Fibroblast of skin of scalp (primary cell): ENCODE measurements at regions not wholly inside any gene's neighbourhood (a gene's known extent, or its start where the extent isn't known, plus 50 kb on each side); places are given as distances from the start of the nearest gene placed in this dataset.
A peak's percentile ranks its signal among the peaks of the same experiment; 100 is the strongest.

Experiments used
- DNase-seq: peaks from one replicate; pipeline ENCODE4 v3.0.0-alpha.2; 2013

DNA sequence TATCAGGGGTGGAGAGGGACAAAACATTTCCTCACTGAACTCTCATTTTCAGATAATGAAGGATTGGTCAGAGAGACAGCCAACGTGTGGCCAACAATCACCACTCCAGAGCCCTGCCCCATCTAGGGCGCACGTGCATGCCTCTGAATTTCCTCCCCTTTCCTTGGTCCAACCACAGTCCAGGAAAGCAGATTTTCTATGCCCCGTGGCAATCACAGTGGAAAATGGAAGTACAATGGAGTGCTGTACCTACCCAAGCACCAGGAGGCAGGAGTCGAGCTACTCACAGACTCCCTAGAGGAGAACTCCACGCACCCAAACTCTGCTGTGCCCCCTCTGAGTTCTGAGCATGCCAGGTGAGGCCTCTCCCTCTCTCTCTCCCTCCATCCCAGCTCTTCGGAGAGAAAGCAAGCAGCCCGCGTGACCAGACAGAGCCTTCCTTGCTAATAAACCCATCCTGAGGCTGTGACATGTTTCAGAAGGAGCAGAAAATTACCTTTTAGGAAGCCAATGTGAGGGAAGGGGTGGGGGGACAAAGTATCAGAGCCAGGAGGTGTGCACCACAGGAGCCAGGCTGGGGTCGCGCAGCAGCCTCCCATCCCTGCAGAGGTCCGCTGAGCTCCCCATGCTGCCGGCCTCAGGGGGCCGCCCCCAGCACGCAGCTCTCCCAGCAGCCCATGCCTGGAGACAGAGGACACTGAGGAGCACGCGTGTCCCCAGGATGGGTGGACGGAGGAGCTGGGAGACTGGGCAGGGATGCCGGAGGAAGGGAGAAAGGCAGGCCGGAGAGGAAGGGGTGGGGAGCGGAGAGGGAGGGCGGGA is 73.4 kb downstream of the PITPNM2 start:
- DNase-seq, result no peak

DNA sequence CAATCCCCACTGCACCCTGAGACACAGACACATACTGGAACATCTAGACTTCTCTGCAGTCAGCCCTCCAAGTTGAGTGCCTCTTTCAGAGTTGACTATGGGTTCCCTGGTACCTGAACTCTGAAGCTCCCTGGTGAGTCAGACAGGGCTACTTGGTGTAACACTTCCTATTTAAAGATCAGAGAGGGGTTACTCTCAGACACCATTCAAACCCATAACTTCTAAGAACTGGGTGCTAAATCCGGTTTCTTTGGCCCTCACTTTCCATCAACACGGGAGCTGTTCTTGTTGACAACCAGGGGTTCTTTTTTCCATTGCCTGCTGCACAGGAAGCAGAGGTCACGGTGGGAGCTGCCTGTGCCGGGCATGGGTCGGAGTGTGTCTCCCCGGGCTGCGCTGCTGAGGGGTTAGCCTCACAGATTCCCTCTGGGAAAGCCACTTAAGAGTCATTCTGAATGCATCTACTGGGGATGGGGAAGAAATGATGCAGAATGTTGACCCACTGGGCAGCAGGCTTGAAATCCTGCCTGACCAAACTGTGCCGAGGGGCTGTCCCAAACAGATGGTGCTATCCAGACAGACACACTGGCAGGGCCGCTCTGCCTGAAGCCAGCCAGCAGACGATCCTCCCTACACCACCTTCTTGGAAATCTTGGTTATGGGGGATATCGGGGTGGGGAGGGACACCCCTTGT is 74.1 kb downstream of the PITPNM2 start:
- no peak for DNase-seq

DNA sequence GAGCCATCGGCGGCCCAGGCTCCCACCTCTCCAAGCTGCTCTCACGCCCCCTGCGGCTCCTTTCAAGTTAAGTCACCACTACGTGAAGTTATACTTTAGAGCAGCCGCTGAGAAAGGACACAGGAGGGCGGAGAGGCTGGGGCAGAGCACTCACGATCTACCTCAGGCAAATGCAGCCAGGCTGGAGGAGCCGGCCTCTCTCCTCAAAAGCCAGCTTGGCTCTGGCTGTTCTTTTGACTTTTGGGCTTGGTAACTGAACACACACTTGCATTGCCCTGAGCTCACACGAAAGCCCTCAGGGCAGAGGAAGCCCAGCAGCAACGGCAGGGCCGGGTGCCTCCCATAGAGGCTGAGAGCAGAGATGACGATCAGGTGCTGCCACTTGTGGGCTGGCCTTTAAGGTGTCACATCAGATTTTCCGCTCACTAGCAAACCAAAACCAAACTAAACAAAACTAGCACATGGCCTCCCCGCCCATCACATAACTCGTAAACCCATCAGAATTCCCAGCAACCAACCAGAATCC is 75.2 kb downstream of the PITPNM2 start:
- peak; percentile 32 for DNase-seq

DNA sequence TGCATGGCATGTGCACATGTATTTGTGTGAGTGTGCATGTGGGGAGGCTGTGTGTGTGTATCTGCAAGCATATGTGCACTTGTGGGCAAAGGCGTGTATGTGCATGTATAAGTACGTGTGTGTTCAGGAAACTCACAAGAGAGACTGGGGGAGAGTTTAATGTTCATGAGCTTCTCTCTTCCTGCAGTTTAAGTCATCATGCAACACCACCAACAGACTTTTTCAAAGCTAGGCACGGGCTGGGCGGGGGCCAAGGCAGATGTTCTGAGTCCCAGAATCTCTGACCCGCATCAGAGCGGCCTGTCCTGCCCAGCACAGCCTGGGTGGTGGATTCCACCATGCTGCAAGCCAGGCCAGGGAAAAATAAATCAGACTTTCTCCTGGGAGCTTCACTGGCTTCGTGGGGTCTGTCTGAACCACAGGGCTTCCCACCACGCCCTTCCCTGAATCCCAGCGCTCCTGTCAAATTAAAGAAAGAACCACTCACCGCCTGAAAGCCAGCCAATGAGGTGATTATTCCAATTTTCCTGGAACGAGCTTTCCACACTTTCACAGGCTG is 75.7 kb downstream of the PITPNM2 start:
- no peak for DNase-seq

DNA sequence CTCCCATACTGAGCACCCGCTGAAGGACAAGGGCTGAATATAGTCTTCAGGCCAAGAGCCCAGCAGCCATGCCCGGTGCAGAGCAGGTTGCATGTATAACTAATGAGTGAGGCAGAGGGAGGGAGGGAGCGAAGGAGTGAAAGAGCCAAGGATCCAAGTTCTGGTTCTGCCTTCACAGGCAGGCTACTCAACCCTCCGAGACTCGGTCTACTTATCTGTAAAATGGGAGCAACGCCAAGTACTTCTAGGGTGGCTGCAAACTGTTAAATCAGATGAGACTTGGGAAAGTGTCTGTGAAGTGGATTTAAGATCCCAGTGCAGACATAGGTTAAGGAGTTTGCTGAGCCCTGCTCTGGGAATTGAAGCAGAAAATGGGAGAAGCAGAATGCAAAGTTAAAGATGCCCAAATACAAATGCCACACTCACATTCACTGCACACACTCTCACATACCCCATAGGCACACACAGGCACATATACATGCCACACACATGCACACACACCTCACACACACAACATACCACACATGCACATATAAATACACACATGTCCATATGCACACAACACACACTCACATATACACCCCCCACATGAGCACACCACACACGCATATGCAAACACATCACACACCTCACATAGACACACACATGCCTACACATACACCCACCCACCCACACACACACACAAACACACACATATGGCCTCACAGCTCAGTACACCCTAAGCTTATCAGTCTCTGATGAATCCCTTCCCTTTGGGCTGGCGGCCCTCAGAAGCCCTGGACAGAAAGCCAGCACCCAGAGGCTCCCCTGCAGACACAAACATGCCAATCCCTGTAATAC is 76.7 kb downstream of the PITPNM2 start:
- no peak for DNase-seq

DNA sequence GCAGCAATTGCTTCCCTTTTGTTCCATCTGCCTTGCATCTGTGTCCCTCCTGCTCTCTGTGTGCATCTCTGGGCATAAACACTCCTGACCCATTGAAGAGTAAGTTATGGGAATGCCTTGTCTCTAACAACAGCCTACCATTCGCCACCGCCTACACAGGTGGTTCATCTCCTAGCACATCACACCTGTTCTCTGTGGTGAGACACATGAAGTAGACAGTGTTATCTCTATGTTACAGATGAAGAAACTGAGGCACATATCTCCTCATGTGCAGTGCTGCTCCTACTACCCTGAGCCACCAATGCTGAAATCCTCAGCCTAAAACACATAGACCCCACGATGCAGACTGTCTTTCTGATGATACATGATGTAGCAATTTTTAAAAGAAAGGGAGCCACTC is 77.6 kb downstream of the PITPNM2 start:
- DNase-seq, result no peak

DNA sequence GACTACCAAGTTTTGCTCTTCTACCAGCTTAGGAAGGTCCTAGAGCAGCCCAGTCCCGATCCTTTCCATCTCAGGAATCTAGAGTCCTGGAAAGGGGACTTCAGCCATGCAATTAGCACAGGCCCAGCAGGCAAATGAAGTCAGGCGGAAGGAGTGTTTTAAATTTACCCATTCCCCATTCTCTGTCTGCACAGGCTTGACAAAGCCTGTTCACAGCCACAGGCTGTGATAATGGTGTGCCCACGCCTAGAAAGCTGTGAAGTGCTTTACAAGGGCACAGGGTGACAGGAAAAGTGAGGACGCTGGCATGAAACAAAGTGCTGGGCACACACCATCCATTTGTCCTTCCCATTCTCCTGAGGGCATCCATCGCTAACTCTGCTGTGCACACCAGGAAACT is 79.0 kb downstream of the PITPNM2 start:
- DNase-seq, result no peak

DNA sequence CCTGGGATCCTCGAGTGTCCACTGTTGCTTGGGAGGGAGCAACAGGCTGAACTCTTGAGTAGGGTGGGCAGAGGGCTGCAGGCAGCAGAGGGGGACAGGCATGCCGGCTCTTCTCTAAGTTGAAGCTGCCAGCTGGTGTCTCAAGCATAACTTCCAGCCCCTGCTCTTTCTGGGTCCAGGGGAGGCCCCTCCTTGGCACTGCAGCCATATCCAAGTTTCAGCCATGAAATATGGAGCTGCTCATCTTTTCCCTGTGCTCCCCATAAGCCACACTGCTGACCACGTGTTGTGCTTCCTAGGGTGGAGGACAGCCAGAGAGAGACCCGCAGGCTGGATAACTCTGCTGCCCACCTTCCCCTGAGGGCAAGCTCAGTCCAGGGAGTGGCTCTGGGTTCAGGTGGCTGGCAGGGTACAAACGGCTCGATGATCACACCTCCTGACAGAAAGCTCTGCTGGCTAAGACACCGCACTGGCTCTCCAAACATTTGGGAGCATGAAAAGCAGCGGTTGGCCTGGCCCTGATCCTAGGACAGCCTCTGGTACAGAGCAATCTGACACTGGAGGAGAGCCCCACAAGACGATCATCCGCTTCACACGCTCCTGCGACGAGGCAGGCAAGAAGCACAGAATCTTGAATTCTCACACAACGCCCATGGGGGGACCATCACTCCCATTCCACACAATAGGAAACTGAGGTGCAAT is 79.6 kb downstream of the PITPNM2 start:
- DNase-seq, result peak; percentile 19

DNA sequence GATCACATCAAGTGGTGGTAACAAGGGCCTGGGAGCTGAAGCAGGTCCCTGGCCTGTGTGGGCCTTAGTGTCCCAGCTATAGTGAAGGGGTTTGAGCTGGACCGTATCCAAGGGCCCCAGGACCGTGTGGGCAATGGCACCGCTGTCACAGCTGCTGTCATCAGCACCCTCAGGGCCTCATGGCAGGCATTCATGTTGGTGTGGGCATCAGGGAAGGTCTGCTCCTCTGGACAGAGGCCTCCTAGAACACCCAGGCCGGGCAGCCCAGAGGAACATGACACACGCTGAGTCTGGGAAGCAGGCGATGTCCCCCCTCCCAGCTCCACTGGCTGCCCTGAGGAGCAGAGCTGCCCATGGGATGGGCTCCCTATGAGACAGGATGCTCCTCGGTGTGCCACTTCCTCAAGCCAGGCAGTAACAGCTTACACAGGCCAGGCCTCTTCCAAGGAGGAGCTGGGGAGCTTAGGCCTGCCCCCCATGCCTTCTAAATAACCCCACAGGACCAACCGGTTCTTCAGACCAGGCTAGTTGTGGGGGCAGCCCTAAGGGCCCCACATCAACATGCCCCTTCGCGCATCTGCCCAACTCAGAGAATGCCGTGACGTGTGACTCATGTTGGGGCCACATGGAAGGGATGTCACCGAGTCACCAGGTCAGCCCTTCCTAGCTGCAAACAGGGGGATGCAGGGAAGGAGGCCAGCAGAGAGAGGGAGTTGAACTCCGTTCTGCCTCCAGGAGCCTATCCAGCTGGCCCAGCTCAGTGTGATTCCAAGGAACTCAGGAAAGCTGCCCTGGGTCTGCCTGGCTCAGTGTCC is 80.4 kb downstream of the PITPNM2 start:
- DNase-seq, result no peak

DNA sequence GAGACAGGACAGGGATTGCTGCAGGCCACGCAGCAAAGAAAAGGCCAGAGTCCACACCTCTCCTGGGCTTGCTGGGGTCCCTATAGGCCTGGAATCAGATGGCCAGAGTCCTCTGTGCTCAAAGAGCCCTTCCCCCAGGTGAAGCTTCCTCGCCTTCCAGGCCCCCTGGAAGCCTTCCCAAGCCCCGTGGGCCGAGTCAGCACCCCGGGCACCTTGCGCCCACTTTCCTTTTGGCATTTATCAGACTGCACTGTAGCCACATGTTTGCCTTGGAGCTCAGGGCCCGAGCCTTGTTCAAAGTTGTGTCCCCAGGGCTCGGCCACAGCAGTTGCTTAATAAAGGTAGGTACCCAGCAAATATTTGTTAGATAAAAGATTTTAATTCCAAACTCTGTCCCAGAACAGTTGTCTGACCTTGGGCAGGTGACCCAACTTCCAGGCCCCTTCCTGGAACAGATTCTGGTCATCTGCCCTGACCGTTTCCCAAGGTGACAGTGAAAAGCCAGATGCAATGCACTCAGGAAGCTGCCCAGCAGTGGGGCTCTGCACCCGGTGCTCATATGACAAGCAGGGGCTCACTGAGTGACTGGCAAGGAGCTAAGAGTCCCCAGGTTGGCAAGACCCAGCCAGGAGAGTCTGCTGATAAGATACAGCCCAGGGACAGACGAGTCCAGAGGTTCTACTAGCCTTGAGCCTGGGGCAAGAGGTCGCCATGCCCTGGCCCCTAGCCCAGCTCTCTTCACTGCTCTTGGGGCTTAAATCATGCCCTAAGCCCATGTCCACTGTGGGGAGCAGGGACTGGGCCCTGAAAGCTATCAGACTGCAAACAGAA is 81.2 kb downstream of the PITPNM2 start:
- no peak for DNase-seq

DNA sequence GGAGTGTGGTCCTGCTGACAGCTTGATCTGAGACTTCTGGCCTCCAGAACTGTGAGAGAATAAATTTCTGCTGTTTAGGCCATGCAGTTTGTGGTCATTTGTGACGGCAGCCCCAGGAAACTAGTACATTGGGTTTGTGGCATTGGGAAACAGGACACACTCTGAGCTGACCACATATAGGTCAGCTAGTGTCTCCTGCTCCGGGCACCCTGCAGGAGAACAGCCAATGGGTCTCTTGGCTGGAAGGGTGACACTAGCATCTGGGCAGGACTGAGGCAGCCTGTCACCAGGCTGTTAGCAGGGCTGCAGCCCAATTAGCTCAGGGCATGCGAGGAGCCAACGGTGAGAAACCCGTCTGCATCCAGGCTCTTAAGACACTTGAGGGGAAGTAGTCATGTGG is 83.2 kb downstream of the PITPNM2 start:
- DNase-seq, result no peak

DNA sequence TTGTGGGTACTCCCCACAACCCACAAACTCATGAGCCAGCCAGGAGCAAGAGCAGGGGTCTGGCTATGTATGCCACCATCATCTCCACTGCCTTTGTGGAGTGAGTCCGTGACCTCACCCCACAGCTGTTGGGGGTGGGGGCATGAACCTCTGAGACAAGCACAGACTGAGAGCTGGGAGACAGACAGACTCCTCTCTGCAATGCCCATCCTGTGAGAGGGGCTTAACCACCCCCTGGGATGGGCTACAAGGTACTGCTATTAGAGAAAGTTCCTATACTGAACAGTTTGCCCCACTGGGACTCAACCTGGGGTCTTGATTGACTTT is 84.5 kb downstream of the PITPNM2 start:
- DNase-seq, result no peak

DNA sequence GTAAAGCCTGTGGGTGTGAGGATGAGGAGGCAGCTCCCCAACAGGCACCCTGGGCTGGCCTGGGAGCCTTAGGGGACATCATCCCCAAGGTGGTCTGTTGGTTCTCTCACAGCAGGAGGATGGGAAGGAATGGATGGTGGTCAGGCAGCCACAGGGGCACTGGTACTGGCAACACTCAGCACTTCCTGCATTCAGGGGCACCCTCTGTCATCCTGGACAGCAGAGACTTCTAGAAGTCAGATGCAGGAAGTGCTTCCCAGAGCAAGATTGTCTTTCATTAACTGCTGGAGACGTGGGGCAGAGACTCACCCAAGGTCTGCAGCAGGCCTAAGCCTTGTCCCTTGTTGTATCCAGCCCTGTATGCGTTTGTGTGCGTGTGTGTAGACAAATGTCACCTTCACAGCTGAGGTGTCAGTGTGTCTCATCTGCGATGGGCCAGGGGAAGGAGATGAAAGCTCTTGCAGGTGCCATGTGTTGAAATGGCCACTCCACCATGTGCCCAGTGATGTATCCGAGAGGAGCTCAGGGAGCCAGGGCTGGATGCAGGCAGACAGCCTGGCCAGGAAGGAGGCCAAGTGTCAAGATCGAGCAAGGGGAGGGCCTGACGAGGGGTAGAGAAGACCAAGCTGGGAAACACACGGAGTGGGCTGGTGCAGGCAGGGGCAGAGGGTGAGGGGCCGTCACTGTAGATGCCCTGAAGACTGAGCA is 85.1 kb downstream of the PITPNM2 start:
- no peak for DNase-seq

DNA sequence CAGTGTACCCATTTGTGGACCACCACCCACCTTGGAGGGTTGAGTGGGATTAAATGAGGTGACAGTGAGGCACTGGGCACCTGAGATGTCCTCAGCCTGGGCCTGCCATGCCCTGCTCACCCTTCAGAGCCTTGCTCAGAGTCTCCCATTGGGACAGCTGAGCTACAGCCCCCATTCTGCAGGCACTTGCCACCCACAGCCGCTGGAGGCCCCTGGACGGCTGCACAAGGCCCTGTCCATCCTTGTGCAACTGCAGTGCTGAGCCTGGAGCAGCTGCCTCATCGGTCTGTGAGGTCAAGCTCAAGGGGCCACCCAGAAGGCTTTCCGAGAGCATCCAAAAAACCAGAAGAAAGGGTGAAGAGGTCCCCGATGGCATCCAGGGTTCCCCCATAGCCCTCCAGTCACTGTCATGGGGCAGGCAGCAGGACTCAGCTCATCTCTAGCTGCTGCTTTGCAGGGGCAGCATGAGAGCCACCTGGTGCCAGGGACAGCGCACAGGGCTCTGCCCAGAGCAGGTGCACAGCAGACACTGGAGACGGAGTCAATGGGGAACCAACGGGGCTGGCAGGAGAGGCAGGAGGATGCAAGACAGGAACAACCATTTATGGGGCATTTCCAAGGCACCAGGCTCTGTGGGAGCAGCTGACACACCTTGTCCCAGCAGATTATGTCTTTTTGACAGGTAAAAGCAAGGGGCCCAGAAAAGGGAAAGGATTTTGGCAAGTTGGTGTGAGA is 84.6 kb downstream of the ARL6IP4 start:
- no peak for DNase-seq

DNA sequence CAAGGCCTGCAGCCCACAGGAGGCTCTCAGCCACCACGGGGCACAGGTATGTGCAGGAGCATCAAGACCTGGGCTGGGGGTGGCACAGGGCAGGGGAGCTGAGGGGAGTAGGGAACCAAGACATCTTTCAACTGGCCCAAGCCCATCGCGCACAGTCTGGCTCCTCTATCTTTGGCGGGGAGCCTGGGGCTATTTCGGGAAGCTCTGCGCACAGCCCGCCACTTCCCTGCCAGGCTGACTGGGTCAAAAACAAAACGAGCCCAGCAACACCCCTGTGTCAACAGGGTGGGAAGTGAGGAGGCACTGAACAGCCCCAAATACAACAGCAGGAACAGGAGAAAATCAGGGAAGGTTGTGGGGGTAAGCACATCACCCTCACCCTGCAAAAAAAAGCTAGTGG is 83.9 kb downstream of the ARL6IP4 start:
- DNase-seq, result no peak

DNA sequence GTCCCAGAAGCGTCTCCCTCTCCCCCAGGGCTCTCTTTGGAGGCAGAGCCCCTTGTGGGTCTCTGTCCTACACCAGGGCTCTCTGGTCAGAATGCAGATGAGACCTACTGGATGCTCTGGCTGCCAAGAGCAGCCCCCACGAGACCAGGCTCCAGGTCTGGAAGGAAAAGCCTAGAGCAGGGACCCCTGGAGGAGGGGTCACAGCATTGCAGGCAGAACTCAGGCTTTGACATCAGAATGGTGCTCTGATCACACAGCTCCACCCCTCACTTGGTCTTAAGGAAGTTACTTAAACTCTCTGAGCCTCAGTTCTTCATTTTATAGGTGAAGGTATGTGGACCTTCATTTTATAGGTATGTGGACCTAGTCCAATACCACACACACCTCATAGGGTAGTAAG is 83.1 kb downstream of the ARL6IP4 start:
- DNase-seq, result no peak

DNA sequence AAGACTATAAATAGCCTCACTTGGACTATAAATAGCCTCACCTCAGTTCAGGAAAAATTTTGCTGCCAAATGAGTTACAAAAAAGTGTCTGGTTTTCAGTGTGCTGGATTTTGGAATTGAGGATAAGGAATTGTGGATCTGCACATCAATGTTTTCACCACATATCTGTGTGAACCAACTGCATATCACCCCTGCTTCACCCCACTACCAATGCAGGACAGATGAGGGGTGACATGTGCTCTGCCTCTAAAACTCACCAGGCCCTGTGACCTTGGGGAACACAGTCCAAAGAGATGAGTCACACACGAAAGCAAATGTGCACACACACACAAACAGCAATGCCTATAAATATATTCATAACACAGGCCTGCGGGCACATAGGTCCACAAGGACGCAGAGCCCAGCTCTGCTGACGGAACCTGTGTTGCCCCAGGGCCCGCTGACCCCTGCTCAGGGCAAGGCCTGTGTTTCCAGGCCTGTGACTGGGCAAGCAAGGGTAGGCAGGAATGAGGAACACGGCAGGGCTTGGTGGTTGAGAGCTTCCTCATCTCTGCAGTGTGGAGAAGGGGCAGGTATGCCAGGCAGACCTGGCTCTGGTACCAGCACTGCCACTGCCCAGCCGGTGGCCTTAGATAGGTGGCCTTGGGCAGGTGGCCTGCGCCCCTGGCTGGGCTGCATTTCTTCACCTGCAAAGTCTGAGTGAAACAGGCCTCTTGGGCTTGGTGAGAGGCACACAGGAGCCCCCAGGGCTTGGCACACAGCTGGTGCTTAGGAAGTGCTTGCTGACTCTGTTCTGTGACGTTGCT is 82.4 kb downstream of the ARL6IP4 start:
- DNase-seq, result peak; percentile 49
